Breast epithelium (tissue), 3 donors: ENCODE measurements at regions not wholly inside any gene's neighbourhood (a gene's known extent, or its start where the extent isn't known, plus 50 kb on each side); places are given as distances from the start of the nearest gene placed in this dataset.

Experiments
- POLR2A ChIP-seq: fragments of 450-650 bp; IDR thresholded peaks from one replicate; pipeline ENCODE4 v1.6.1; 2016; ENCODE audit warnings: antibody characterized with exemption, mild to moderate bottlenecking, moderate library complexity
- POLR2AphosphoS5 ChIP-seq, 3 donors: sonication (generic); formaldehyde crosslinking; IDR thresholded peaks; one replicate each; pipeline ENCODE4 v1.6.1; 2017; ENCODE audit warnings: antibody characterized with exemption in 3 of 3
- TF ChIP-seq, protein P1 (sequence below), 3 donors: fragments of 450-650 bp; IDR thresholded peaks; one replicate each; pipeline ENCODE4 v1.5.1; 2016 to 2017; ENCODE audit warnings: antibody characterized with exemption in 3 of 3, mild to moderate bottlenecking in 3 of 3, moderate library complexity in 3 of 3

DNA sequence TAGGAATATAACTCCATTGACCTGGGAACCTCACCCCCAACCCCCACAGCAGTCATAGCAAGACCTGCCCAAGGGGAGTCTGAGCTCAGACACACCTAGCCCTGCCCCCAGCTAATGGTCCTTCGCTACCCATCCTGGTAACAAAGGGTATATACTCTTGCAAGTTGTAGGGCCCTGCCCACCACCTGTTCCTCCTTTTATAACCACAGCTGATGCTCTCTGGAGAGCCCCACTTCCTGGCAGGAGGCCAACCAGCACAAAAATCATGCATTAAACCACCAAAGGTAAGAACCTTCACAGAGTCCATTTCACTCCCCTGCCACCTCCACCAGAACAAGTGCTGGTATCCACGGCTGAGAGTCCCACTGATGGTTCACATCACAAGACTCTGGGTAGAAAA, 1195.3 kb upstream of the SEMA6A start:
- no peak for TF ChIP-seq POLR2AphosphoS5 (IDR thresholded peaks at IDR 0.05)
- TF ChIP-seq, protein P1, sequence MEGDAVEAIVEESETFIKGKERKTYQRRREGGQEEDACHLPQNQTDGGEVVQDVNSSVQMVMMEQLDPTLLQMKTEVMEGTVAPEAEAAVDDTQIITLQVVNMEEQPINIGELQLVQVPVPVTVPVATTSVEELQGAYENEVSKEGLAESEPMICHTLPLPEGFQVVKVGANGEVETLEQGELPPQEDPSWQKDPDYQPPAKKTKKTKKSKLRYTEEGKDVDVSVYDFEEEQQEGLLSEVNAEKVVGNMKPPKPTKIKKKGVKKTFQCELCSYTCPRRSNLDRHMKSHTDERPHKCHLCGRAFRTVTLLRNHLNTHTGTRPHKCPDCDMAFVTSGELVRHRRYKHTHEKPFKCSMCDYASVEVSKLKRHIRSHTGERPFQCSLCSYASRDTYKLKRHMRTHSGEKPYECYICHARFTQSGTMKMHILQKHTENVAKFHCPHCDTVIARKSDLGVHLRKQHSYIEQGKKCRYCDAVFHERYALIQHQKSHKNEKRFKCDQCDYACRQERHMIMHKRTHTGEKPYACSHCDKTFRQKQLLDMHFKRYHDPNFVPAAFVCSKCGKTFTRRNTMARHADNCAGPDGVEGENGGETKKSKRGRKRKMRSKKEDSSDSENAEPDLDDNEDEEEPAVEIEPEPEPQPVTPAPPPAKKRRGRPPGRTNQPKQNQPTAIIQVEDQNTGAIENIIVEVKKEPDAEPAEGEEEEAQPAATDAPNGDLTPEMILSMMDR (IDR thresholded peaks at IDR 0.05): no peak
- no peak for TF ChIP-seq POLR2A
